HepG2 (cell line): ENCODE measurements at regions not wholly inside any gene's neighbourhood (a gene's known extent, or its start where the extent isn't known, plus 50 kb on each side); places are given as distances from the start of the nearest gene placed in this dataset.

Experiments
- ARNT ChIP-seq: fragments of 450-650 bp; IDR thresholded peaks from 2 replicates; pipeline ENCODE4 v1.6.1; 2017
- CHD2 ChIP-seq: IDR thresholded peaks from 2 replicates; pipeline ENCODE4 v1.6.1; 2011; ENCODE audit warnings: low read depth, low read length, improper control_type of control experiment
- CREM ChIP-seq, 2 experiments: sonication (generic) in 1 of 2; formaldehyde crosslinking in 1 of 2; IDR thresholded peaks; 2 replicates each; pipeline versions ENCODE4 v1.4.0 to v1.6.1; 2016 to 2020; ENCODE audit warnings: antibody characterized with exemption in 1 of 2, mild to moderate bottlenecking in 1 of 2, missing genetic modification reagents in 1 of 2
- ELK4 ChIP-seq: sonication (generic); formaldehyde crosslinking; IDR thresholded peaks from 2 replicates; pipeline ENCODE4 v1.9.0; 2021; ENCODE audit warnings: missing genetic modification reagents, borderline replicate concordance
- EZH2 ChIP-seq: conservative IDR thresholded peaks from 2 replicates; pipeline ENCODE4 v1.6.1; 2012; ENCODE audit warnings: mild to moderate bottlenecking, low read depth, low read length, moderate library complexity
- HNRNPLL ChIP-seq: fragments of 200-400 bp; formaldehyde crosslinking; IDR thresholded peaks from 2 replicates; pipeline ENCODE4 v1.6.1; 2017; ENCODE audit warnings: mild to moderate bottlenecking, low read depth, low read length; ENCODE audit not compliant: poor library complexity, severe bottlenecking
- IKZF4 ChIP-seq: sonication (generic); formaldehyde crosslinking; IDR thresholded peaks from 2 replicates; pipeline ENCODE4 v1.5.1; 2020; ENCODE audit warnings: borderline replicate concordance, mild to moderate bottlenecking, low read depth, missing genetic modification reagents; ENCODE audit errors: not compliant biosample characterization
- ZBTB1 ChIP-seq: sonication (generic); formaldehyde crosslinking; IDR thresholded peaks from 2 replicates; pipeline ENCODE4 v1.4.0; 2020; ENCODE audit warnings: missing genetic modification reagents, borderline replicate concordance
- ZFP41 ChIP-seq: sonication (generic); formaldehyde crosslinking; IDR thresholded peaks from 2 replicates; pipeline ENCODE4 v1.4.0; 2020; ENCODE audit warnings: mild to moderate bottlenecking, missing genetic modification reagents, borderline replicate concordance
- ZNF292 ChIP-seq: sonication (generic); formaldehyde crosslinking; IDR thresholded peaks from 2 replicates; pipeline ENCODE4 v1.8.1; 2022; ENCODE audit warnings: mild to moderate bottlenecking, low read depth, missing genetic modification reagents, borderline replicate concordance
- ZNF335 ChIP-seq: sonication (generic); formaldehyde crosslinking; IDR thresholded peaks from 2 replicates; pipeline ENCODE4 v1.4.0; 2020; ENCODE audit warnings: missing genetic modification reagents
- ZNF510 ChIP-seq: sonication (generic); formaldehyde crosslinking; IDR thresholded peaks from 2 replicates; pipeline ENCODE4 v1.4.0; 2020; ENCODE audit warnings: low read depth, mild to moderate bottlenecking, missing genetic modification reagents
- TF ChIP-seq, protein P1 (sequence below): sonication (generic); formaldehyde crosslinking; IDR thresholded peaks from 2 replicates; pipeline ENCODE4 v1.5.0; 2020; ENCODE audit warnings: mild to moderate bottlenecking, missing genetic modification reagents, moderate library complexity
- TF ChIP-seq, protein P2 (sequence below): IDR thresholded peaks from 2 replicates; pipeline ENCODE4 v1.6.1; 2012; ENCODE audit warnings: inconsistent platforms

GRCh38 chr1:172801771-172802322 lies 142.9 kb downstream of the FASLG start:
- TF ChIP-seq ZNF335 (CRISPR knock-in tag), result no peak
- TF ChIP-seq, protein P1, sequence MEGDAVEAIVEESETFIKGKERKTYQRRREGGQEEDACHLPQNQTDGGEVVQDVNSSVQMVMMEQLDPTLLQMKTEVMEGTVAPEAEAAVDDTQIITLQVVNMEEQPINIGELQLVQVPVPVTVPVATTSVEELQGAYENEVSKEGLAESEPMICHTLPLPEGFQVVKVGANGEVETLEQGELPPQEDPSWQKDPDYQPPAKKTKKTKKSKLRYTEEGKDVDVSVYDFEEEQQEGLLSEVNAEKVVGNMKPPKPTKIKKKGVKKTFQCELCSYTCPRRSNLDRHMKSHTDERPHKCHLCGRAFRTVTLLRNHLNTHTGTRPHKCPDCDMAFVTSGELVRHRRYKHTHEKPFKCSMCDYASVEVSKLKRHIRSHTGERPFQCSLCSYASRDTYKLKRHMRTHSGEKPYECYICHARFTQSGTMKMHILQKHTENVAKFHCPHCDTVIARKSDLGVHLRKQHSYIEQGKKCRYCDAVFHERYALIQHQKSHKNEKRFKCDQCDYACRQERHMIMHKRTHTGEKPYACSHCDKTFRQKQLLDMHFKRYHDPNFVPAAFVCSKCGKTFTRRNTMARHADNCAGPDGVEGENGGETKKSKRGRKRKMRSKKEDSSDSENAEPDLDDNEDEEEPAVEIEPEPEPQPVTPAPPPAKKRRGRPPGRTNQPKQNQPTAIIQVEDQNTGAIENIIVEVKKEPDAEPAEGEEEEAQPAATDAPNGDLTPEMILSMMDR (CRISPR knock-in tag), result no peak
- no peak for TF ChIP-seq ZBTB1 (CRISPR knock-in tag)
- TF ChIP-seq ZFP41 (CRISPR knock-in tag), result no peak
- TF ChIP-seq ZNF510 (CRISPR knock-in tag), result no peak
- TF ChIP-seq HNRNPLL, result no peak
- TF ChIP-seq, protein P2, sequence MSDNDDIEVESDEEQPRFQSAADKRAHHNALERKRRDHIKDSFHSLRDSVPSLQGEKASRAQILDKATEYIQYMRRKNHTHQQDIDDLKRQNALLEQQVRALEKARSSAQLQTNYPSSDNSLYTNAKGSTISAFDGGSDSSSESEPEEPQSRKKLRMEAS, result no peak
- TF ChIP-seq ARNT, result no peak
- no peak for TF ChIP-seq IKZF4
- no peak for TF ChIP-seq EZH2
- TF ChIP-seq ELK4 (CRISPR knock-in tag), result no peak
- no peak for TF ChIP-seq CREM (IDR thresholded peaks at IDR 0.05)
- no peak for TF ChIP-seq CREM (CRISPR knock-in tag; IDR thresholded peaks at IDR 0.05)
- no peak for TF ChIP-seq ZNF292 (CRISPR knock-in tag)
- TF ChIP-seq CHD2, result no peak
